GM19395 (cell line): ENCODE measurements at regions not wholly inside any gene's neighbourhood (a gene's known extent, or its start where the extent isn't known, plus 50 kb on each side); places are given as distances from the start of the nearest gene placed in this dataset.
"Not testable (repeated sequence)": the region's sequence is repeated elsewhere in the genome, so short reads cannot be mapped to it uniquely, and the experiment has no call there.

Experiments used
- ATAC-seq: cut with Tn5 transposase; IDR thresholded peaks from one replicate; pipeline ENCODE4 v1.9.1; 2021; ENCODE audit warnings: mild to moderate bottlenecking, moderate library complexity; ENCODE audit not compliant: unreplicated experiment

DNA sequence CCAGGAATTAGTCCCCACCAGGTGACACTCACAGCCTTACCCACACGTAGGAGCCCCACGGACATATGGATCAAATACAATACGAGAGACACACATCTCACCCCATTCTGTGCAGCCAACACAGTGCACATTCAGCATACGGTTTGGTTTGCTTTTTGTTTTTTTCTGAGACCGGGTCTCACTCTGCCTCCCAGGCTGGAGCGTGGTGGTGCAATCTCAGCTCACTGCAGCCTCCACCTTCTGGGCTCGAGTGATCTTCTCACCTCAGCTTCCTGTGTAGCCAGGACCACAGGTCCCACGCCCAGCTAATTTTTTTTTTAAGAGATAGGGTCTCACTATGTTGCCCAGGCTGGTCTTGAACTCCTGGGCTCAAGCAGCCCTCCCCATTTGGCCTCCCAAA, 102.8 kb downstream of the POTEB start:
- not testable (repeated sequence) for ATAC-seq

DNA sequence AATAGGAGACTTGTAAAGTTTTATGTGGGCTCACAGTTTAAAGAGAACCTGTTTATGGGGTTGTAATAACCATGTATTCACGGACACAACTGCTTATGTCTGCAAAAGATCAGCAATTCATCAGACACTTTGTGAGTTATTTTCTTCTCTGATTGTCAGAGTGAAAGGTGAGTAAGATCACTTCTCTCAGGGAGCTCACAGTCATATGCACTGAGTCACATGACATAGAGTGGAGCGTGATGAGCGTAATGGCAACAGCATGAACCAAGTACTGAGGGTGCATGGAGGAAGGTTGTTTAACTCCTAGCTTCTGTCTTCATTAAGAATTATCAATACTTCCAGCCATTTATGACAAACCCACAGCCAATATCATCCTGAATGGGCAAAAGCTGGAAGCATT, 111.0 kb downstream of the POTEB start:
- not testable (repeated sequence) for ATAC-seq

DNA sequence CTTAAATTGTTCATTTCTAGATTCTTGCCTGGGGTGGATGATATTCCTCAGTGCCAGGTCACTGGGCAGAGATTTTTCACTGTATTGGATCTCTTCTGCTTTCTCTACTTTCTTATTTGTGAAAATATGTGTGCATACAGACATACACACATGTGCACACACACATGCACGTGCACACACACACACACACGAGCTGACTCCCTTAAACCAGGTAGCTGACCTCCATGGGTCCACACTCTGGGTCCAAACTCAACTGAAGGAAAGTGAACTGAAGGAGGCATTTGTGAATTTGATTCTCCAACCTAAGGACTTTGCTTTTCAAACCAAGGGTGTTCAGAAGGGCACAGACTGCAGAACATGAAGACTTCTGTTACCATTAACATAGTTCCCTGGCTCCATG, 113.8 kb downstream of the POTEB start:
- ATAC-seq, result not testable (repeated sequence)

DNA sequence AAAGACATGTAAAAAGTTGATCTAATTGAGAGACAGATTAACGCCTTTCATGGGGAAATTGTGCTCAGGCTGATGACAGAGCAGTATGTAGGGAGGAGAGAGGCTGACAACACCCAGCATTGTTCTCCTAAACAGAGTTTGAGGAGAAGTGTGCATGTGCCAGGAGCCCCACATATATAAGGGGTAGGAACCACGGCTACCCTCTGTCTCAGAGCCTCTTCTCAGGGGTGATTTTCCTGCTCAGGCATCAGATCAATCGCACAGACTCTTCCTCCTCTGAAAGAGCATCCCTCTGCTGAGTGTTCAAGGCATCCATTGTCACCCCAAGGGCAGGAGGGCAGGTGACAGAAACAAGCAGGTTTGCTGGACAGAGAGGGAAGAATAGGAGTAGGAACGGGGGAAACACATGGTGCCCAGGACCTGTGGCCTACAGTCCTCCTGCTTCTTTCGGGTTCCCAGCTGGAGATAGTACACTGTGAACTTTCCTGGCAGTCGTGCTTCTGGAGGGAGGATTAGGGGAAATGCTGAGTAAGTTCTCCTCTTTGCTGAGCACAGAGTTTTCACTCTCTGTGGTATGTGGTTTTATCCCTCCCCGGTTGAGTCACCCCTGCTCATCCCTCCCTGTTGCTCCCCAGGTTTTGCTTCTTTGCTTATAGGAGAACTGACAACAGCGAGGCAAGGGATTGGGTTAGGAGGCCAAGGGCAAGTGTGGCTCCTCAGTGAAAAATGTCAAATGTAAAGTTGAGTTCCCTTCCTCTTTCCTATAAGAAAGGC, 117.1 kb downstream of the POTEB start:
- not testable (repeated sequence) for ATAC-seq

DNA sequence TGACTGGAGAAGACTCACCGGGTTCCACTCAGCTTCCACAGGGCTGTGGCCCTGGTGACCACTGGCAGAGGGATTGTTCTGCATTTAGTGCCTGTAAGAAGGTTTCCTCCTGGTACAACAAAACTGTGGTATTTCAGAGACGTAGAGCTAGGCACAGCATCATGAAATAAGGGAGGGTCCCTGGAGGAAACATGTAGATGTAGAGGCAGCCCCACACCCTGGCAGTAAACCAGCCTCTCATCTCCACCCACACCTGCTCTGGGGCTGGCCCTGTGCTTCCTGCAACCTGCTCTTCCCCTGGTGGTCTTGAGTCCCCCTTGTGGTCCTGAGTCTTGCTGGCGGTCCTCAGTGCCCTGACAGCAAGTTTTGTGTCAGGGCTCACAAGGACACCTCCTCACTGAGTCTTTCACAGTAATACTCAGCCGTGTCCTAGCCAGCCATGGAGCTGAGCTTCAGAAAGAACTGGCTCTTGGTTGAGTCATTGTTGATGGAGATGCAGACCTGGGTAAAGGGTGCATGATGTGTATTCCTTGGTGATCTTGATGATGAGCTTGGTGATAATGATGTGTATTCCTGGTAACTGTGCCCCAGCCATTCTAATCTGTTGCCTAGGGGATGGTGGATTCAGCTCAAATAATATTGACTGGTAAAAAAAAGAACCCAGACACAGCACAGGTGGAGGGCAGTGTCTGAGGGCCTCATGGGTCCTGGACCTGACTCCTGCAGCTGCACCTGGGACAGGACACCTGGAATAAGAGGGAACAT, 118.0 kb downstream of the POTEB start:
- not testable (repeated sequence) for ATAC-seq

DNA sequence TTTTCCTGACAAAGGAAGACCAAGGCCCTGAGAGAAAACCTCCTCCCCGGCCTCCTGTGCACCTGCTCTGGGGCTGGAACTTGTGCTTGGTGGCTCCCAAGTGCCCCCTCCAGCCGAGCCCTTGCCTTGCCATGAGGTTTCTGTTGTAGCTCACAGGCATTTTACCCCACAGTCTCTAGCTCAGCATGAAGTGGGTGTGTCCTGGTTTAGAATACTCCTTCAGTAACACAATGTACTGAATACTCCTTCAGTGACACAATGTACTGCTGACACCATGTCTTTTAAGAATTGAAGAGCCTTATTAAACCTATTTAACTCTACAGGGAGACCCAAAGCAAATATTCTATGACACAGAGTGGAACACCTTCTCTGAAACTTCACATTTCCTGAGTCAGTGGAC, 123.7 kb downstream of the POTEB start:
- not testable (repeated sequence) for ATAC-seq

DNA sequence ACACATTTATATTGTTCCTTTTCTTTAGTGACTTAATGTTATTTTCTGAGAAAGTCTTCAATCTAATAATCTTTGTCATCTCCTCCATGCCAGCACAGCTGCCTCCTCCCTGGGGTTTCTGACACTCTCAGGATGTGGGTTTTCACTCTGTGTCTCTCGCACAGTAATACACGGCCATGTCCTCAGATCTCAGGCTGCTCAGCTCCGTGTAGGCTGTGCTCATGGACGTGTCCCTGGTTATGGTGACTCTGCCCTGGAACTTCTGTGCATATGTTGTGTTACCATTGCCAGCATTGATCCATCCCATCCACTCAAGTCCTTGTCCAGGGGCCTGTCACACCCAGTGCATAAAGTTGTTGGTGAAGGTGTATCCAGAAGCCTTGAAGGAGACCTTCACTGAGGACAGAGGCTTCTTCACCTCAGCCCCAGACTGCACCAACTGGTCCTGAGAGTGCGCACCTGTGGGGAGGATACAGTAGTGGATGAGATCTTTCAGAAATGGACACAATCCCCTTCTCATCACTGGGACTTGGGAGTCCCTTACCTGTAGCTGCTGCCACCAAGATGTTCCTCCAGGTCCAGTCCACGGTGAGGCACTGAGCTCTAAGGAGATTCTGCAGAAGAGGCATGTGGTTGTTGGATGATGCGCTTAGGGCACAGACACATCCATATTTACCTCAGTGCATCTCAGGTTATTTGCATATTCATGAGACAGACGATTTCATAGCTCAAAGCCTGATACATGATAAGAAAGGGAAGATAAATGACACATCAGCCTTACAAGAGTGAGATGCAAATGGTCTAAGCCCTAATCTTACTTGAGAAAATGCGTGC, 125.2 kb downstream of the POTEB start:
- not testable (repeated sequence) for ATAC-seq

DNA sequence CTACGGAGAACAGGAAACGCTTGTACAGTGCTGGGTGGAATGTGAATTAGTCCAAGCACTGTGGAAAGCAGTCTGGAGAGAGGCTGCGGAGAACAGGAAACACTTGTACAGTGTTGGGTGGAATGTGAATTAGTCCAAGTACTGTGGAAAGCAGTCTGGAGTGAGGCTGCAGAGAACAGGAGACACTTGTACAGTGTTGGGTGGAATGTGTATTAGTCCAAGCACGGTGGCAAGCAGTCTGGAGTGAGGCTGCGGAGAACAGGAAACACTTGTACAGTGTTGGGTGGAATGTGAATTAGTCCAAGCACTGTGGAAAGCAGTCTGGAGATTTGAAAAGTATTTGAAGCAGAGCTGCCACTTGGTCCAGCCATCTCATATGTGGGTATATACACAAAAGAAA, 128.4 kb downstream of the POTEB start:
- not testable (repeated sequence) for ATAC-seq

DNA sequence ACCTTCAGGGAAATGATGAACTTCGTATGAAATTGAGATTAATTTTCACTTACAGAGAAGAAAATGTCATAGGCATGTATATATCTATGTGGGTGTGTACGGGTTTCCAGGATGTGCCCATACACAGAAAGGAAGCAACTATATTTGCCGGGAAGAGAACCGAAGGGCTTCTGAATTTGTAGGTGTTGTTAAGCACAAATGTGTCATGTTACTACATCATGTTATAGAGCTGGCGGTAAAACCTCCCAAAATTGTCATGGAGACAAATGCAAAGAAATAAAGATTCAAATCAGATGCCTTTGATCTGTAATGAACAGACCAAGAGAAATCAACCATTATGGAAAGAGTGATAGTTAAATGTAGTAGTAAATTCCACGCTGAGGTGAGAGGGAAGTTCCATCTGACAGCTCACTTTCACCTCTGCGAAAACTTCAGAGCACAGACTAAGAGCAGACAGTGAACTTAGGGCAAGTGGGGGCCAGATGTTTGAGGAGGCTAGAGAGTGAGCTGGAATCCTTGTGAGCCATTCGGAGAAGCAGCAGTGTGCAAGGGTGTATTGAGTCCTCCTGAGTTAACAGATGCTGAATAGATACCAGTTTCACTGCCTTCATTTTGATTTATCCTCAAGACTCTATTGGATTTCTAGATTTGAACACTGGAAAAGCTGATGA, 133.2 kb downstream of the POTEB start:
- ATAC-seq, result not testable (repeated sequence)

DNA sequence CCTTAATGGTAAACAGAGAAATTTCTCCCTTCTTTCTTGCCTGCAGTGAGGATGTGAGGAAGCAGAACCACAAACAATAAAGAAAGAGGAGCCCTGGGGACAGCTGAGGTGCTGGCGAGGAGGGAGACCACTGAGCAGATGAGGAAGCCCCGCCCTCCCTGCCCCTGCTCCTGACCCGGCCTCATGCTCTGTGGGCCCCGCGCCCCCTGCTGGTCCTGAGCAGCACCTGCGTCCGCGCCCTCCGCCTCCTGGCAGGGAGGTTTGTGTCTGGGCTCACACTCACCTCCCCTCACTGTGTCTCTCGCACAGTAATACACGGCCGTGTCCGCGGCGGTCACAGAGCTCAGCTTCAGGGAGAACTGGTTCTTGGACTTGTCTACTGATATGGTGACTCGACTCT, 135.5 kb downstream of the POTEB start:
- not testable (repeated sequence) for ATAC-seq

DNA sequence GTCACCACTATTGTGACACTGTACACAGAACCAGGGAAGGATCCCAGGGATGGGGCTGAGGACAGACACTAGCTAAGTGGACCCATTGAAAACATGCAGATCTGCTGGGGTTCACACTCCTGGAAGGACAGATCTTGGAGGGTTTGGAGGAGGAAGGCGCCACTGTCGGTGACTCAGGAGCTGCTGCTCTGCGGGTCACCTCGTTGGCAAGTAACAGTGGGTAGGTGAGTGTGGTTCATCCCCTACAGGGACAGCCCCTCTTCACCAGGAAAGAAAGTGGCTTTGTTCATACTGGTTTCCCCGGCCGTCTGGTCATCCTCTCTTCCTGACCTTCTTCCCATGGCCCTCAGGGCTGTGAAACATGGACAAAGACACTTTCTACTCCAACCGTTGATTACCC, 139.5 kb downstream of the POTEB start:
- not testable (repeated sequence) for ATAC-seq

DNA sequence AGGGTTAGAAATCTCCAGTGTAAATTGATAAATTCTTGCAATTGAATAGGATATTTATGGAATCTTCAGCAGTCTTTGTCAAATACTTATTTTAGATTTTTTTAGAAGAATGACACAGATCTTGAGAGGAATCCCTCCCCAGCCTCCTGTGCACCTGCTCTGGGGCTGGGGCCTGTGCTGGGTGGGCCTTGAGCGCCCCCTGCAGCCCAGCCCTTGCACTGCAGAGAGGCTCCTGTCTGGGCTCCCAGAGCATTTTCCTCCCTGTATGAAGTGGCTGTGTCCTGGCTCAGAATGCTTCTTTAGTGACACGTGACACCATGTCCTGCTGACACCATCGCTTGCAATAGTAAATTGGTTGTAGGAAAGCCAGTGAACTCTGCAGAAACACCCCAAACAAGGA, 141.1 kb downstream of the POTEB start:
- not testable (repeated sequence) for ATAC-seq

DNA sequence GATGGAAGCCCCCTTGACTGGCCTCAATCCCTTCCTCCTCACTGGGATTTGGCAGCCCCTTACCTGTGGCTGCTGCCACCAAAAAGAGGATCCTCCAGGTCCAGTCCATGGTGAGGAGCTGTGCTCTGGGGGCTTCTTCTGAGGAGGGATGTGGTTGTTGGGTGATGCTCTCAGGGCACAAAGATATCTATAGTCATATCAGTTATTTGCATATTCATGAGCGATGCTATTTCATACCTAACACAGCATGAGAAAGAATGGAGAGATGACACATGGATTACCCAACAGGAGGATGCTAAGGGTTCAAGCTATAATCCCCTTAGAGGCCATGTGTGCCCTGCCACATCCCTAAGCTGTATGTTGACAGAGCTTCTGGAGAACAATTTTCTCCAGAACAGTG, 141.7 kb downstream of the POTEB start:
- not testable (repeated sequence) for ATAC-seq

DNA sequence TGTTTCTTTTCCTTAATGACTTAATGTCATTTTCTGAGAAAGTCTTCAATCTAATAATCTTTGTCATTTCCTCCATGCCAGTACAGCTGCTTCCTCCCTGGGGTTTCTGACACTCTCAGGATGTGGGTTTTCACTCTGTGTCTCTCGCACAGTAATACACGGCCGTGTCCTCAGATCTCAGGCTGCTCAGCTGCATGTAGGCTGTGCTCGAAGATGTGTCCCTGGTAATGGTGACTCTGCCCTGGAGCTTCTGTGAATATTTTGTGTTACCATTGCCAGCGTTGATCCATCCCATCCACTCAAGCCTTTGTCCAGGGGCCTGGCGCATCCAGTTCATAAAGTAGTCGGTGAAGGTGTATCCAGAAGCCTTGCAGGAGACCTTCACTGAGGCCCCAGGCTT, 142.2 kb downstream of the POTEB start:
- ATAC-seq, result not testable (repeated sequence)

DNA sequence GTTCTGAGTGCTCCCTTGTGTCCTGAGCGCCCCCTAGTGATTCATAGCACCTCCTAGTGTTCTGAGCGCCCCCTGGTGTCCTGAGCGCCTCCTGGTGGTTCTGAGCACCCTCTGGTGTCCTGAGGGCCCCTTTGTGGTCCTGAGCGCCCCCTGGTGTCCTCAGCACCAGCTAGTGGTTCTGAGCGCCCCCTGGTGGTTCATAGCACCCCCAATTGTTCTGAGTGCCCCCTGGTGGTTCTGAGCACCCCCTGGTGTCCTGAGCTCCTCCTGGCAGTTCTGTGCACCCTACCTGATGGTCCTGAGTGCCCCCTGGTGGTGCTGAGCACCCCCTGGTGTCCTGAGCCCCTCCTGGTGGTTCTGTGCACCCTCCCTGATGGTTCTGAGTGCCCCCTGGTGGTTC, 146.0 kb downstream of the POTEB start:
- ATAC-seq, result peak; percentile 71

DNA sequence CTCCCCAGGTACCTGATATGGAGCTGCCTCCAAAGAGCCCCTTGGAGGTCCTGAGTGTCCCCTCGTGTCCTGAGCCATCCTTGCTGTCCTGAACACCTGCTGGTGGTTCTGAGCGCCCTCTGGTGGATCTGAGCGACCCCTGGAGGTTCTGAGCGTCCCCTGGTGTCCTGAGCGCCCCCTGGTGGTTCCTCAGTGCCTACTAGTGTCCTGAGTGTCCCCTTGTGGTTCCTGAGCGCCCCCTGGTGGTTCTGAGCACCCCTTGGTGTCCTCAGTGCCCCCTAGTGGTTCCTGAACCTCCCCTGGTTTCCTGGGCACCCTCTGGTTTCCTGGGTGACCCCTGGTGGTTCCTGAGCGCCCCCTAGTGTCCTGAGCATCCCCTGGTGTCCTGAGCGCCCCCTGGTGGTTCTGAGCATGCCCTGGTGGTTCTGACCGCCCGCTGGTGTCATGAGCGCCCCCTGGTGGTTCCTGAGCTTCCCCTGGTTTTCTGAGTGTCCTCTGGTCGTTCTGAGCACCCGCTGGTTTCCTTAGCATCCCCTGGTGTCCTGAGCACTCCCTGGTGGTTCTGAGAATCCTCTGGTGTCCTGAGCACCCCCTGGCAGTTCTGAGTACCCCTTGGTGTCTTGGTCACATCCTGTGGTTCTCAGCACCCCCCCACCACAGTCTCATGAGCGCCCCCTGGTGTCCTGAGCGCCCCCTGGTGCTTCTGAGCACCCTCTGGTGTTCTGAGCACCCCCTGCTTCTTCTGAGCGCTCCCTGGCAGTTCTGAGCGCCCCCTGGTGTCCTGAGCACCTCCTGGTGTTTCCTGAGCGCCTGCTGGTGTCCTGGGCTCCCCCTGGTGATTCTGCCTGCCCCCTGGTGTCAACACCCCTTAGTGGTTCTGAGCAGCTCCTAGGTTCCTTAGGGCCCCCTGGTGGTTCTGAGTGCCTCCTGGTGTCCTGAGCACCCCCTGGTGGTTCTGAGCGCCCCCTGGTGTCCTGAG, 146.8 kb downstream of the POTEB start:
- ATAC-seq, result peak; percentile 74

DNA sequence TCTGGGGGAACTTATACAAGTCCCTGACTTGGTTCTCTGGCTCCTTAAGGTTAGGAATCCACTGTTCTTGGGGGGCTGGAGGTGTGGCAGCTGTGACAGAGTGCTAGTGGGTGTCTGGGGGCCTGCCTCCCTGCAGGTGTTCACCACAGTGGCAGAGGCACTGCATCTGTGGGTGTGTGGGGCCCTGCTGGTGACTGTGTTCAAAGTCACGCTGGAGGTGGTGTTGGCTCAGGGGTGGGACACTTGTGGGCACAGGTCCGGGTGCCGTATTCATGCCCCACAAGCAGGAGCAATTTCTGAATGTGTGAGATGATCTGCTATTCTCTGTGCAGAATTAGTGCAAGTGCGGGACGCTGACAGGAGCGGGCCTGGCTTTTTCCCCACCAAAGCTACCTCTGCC, 152.5 kb downstream of the POTEB start:
- ATAC-seq, result not testable (repeated sequence)

DNA sequence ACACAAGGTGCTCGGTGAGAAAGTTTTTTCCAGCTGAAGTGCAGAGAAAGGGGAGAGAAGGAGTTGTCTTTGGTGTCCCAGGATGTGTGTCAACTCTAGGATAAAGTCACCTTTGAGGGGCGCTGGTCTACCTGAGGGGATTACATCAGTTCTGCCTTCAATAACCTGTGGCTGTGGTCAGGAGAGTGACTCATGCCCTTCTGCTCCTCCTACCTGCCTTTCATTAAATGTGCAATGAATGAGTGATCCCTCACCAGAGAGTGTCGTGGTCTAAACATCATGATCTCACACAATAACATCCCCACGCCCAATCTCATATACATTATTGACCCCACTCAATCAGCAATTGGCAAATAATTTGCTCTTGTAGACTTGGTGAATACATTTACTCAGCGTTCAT, 156.4 kb downstream of the POTEB start:
- ATAC-seq, result not testable (repeated sequence)

DNA sequence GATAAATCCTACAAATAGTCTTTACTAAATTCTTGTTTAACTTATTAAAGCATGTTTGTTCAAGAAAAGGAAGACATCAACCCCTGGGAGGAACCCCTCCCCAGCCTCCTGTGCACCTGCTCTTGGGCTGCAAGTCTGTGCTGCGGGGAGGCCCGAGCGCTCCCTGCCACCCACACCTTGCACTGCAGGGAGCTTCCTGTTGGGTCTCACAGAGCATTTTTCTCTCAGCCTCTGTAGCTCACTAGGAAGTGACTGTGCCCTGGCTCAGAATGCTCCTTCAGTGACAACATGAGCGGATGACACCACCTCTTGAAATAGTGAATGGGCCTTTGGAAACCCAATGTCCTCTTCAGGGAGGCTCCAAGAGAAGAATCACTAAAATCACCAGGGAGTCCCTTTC, 158.8 kb downstream of the POTEB start:
- ATAC-seq, result peak; percentile 72

DNA sequence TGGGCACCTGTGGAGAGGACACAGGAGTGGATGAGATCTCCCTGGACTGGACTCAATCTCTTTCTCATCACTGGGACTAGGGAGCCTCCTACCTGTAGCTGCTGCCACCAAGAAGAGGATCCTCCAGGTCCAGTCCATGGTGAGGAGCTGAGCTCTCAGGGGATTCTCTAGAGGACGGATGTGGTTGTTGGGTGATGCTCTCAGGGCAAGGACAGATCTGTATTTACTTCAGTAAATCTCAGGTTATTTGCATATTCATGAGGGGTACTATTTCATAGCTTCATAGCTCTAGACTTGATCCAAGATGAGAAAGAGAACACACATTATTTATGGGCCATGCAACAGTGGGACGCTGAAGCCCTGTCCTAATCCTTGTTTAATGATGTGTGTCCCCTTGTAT, 159.4 kb downstream of the POTEB start:
- ATAC-seq, result peak; percentile 81
